ENCODE measurements at regions not wholly inside any gene's neighbourhood (a gene's known extent, or its start where the extent isn't known, plus 50 kb on each side); places are given as distances from the start of the nearest gene placed in this dataset.
A peak's percentile ranks its signal among the peaks of the same experiment; 100 is the strongest.
"Not testable (repeated sequence)": the region's sequence is repeated elsewhere in the genome, so short reads cannot be mapped to it uniquely, and the experiment has no call there.

- DNase-seq, result no peak
These were observed 56.6 kb downstream of the SLITRK1 start for GRCh38 chr13:83825676-83826075.

GRCh38 chr13:83824560-83824959 lies 57.7 kb downstream of the SLITRK1 start:
- no peak for DNase-seq

GRCh38 chr13:83824120-83824519 lies 58.2 kb downstream of the SLITRK1 start:
- no peak for DNase-seq

DNA sequence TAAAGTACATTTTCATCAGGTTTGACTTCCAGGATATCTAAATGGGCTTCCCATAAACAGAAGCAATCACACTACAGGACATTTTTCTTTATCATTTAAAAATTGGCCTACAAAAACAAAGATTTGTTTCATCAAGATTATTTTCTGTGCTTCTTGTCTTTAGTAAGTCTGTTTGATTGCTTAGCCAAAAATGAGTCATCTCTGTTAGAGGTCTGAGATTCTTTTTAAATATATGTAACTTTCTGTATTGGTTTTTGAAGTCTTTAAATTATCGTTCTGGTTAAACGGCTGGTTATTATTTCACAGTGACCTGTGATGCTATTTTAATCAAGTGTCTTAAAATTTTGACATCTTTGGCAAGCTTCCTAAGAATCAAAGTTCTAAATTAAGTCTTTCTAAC lies 62.7 kb downstream of the SLITRK1 start:
- no peak for DNase-seq

DNA sequence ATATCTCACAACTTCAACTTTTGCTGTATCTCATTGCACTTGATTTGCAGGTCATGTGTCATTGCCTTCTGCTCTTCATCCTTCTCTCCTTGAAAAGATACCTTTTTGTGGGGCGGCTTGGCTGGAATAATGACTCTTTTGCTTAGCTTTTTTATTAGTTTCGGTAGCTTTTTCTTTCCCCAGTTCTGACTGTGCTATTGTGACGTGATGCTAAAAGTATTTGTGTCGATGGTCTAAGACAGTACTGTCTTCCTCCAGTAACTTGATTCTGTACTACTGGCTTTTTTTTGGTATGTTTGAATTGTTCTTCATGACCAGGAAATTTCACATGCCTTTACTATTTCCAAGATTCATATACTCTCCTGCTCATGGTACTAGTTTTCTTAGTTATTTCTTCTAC lies 63.1 kb downstream of the SLITRK1 start:
- DNase-seq, result no peak

GRCh38 chr13:83816081-83816480 lies 66.2 kb downstream of the SLITRK1 start:
- DNase-seq, result no peak

GRCh38 chr13:83815598-83815997 lies 66.7 kb downstream of the SLITRK1 start:
- no peak for DNase-seq

DNA sequence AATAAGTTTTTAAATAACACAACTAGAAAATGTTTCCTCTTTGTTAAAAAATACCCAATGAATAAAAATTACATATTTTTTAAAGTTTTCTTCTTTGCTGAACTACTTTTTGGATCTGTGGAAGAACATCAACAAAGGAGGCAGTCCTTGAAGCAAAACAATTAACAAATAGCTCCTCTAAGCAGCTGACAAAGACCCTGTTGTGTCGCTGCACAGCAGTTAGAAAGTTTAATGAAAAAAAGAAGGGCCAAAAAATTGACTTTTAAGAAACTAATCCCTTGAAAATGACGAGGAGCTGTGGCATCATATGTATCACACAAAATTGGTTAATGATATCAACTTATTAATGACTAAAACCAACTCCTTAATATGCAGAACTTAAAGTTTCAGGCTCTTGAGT lies 72.1 kb downstream of the SLITRK1 start:
- DNase-seq, result no peak

DNA sequence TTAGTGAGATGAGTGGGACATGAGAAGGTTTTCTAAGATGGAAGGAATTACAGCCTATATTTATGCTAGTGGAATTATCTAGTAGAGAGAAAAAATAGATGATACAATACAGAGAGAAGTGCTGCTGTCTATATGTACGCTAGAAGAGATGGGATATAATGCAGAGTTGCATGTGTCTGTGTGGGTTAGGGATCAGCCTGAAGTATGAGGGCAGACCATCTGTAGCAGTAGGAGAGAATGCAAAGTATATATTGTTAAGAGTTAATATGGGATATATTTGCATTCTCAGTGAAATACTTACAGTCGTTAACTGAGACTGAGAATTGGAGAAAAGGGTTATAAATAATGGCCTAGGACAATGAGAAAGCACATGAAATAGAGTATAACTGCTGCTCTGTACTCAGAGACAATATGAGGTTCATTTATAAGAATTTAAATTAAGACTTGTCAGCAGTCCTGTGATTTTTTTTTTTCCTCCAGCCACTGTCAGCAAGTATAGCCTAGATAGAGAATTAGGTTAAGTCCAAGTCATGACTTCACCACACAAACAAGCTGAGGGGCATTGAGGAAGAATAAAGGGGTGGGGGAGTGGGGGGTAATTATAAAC lies 77.8 kb downstream of the SLITRK1 start:
- DNase-seq, result no peak

DNA sequence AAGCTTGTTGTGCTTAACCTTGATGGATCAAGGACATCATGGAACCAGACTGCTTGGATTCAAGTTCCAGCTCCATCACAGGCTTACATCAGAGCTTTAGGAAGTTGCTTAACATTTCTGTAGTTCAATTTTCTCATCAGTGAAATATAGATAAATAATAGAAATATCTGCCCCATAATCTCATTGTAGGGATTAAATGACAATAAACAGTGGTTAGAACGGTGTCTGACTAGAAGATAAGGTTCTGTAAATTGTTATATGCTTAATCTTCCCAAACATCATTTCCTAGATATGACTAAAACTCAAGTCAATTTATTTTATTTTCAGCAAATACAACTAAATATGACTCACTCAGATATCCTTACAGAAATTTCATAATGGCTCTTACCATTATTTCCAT lies 83.5 kb downstream of the SLITRK1 start:
- no peak for DNase-seq

DNA sequence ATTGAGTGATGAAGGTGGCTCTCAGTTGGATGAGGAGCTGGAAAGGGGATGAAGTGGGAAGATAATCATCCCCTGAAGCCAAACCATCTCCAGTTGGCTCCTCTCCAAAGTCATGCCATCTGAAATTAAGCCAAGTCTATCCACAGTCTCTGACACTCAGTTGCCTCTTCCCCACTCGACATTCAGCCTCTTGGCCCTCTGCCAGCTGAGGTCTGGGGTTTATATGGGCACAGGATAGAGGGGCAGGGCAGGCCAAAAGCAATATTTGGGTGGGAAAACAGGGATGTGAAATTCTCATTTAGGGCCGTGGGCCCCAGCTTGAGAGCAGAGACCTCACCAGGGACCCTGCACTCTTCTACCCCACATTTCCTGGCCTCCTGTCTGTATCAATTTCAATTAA lies 85.9 kb downstream of the SLITRK1 start:
- no peak for DNase-seq

DNA sequence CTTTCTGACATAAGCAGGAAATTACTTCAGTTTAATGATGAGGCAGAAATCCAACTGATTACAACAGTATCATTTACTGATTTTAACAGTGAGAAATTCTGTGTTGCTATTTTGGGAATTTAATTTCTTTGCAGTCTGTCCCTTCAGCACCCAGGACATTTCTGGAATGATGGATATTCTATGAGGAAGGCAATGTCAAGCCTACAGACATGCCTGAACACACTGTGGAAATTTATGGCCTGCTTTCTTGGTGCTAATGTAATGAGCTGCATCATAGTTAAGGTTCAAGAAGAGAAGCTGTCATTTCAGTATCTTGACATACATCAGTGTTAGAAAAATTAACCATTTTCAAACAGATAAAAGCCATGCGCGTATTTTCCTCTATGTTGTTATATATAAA lies 87.7 kb downstream of the SLITRK1 start:
- no peak for DNase-seq

DNA sequence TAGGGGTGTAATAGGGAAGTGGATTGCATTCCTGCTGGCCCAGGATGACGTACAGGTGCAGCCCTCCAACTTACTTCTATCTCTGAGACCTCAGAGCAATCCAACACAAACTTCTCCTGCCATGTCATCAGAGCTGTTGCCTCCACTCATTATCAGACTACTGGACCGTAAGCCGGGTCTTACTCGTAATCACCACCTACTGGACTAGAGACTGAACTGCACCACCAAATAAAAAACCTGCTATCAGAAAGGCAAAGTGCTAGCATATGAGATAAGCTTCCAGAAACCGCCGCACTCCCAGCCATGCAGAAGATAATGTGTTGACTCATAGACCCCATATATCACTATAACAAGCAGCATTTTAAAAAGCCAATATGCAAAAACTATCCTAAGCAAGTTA lies 102.0 kb downstream of the SLITRK1 start:
- peak; percentile 11 to 21 for DNase-seq

DNA sequence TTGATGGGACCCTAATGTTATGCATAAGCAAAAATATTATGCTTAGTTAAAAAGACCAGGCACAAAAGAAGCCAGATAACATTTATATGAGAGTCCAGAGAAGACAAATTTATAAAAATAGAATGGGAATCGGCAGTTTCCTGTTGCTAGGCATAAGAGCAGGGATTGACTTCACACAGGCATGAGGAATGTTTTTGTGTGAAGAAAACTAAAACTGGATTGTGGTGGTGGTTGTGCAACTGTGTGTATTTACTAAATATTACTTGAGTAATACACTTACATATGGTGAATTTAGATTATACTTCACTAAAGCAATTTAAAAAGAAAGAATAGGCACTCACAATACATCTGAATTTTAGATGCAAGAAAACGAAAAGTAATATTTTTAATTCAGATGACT lies 108.3 kb downstream of the SLITRK1 start:
- no peak for DNase-seq

GRCh38 chr13:83765796-83766195 lies 116.5 kb downstream of the SLITRK1 start:
- no peak for DNase-seq

GRCh38 chr13:83761631-83762030 lies 120.6 kb downstream of the SLITRK1 start:
- DNase-seq, result no peak

GRCh38 chr13:83755210-83755609 lies 127.1 kb downstream of the SLITRK1 start:
- not testable (repeated sequence) for DNase-seq

DNA sequence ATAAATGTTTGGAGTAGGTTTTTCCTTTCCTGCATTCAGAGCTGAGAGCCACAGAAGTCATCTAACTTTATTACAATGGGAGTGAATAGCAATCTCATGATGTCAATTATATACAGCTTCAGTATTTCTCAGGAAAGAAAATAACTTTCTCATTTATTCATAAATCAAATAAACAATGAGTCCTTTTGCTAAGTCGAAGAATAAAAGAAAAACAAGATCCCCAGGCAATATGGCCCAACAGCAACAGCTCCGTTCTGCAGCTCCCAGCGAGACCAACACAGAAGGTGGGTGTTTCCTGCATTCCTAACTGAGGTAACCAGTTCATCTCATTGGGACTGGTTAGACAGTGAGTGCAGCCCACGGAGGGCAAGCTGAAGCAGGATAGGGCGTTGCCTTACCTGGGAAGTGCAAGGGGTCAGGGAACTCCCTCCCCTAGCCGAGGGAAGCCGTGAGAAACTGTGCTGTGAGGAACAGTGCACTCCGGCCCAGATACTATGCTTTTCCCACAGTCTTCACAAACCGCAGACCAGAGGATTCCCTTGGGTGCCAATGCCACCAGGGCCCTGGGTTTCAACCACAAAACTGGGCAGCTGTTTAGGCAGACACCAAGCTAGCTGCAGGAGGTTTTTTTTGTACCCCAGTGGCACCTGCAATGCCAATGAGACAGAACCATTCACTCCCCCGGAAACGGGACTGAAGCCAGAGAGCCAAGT lies 128.2 kb downstream of the SLITRK1 start:
- no peak for DNase-seq

GRCh38 chr13:83752141-83752540 lies 130.1 kb downstream of the SLITRK1 start:
- no peak for DNase-seq

DNA sequence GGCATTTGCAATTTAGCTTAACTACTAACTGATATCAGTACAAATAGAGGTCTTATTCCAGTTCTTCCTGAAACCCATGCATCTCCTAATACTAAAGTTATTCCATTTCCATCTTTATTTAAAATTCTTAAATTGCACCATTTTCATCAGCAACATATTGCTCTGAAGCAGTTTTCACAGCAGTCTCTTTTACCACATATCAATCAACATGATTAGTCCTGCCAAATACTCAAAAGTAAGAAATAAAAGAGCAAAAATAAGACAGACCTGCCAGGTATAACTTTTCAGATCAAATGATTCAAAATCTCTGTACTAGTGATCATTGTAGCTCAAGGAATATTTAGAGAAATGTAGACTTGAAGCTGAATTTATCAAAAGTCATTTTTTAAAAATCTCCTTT lies 141.7 kb downstream of the SLITRK1 start:
- no peak for DNase-seq

DNA sequence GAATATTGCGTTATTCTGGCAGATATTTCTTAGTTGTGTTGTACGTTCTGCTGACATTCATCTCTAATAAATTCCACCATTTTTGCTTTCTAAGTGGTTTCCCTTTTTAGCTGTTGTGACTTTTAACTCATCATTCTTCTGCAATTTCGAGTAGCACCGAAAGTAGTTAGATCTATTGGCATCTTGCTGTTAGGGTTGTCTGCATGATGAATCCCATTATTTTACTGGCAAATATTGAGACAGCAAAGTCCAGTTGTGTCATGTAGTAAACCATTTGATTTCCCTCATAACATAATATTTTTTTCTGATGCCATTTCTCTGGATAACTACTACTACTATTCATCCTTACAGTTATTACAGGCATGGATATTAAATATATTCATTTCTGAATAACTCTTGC lies 143.9 kb downstream of the SLITRK1 start:
- no peak for DNase-seq

GRCh38 chr13:83733293-83733692 lies 149.0 kb downstream of the SLITRK1 start:
- no peak for DNase-seq

GRCh38 chr13:83732755-83733154 lies 149.5 kb downstream of the SLITRK1 start:
- DNase-seq, result no peak

DNA sequence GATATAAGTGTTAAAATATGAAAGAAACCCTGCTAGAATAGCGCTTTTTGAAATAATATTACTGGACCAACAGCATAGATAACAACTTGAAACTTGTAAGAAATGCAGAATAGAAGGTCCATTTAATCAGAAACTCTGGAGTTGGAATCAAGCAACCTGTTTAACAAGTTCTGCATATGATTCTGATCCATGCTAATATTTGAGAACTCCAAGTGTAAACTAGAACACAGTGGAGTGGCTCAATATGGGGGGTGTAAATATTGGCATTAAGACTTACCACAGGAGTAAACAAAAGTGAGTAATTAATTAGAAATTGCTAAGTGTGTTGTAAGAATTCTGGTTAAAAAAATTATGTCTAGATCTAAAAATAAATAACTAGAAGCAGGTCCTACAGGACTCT lies 151.2 kb downstream of the SLITRK1 start:
- DNase-seq, result no peak

GRCh38 chr13:83730674-83731073 lies 151.6 kb downstream of the SLITRK1 start:
- no peak for DNase-seq

Data from AML-193 (cell line).